ENCODE measurements at regions not wholly inside any gene's neighbourhood (a gene's known extent, or its start where the extent isn't known, plus 50 kb on each side); places are given as distances from the start of the nearest gene placed in this dataset.

DNA sequence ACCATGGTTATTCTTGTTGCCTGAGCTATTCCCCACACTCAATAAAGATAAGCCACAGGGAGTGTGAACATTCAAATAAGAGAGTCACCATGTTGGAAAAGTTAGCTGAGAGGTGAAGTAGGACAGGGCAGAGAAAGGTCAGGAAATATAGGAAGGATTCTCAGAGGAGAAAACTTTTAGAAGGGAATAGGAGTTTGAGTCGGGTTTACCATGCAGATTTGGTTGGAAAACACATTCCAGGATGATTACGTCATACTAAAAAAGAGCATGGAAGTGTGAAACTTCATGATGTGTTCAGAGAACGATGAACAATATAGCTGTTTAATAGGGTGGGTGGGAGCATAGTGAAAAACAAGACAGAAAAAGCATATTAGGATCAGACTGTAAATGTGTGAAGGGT is 1125.3 kb upstream of the ADGRL2 start:
- TF ChIP-seq CTCF (IDR thresholded peaks at IDR 0.05; ENCODE audit: low read length) (no peak), EZH2 (optimal IDR thresholded peaks at IDR 0.05; ENCODE audit: low read depth, low read length) (no peak)

Measured in MM.1S (cell line).